H9 (cell line): ENCODE measurements at regions not wholly inside any gene's neighbourhood (a gene's known extent, or its start where the extent isn't known, plus 50 kb on each side); places are given as distances from the start of the nearest gene placed in this dataset.

Source experiments
- DNase-seq: peaks from one replicate; pipeline ENCODE4 v3.0.0-alpha.2; 2017
- H2AFZ ChIP-seq: one replicate; pipeline ENCODE4 v1.6.1; 2013; ENCODE audit warnings: mild to moderate bottlenecking, low read length, control low read depth, moderate library complexity
- H2AK5ac ChIP-seq: 2 replicates; pipeline ENCODE4 v1.6.1; 2013; ENCODE audit warnings: low read length, control low read depth, mixed read lengths; ENCODE audit not compliant: insufficient read length
- H2BK120ac ChIP-seq: one replicate; pipeline ENCODE4 v1.6.1; 2013; ENCODE audit warnings: low read depth, mild to moderate bottlenecking, low read length, control low read depth, inconsistent platforms; ENCODE audit not compliant: poor library complexity, severe bottlenecking
- H2BK12ac ChIP-seq: 2 replicates; pipeline ENCODE4 v1.6.1; 2013; ENCODE audit warnings: low read length, control low read depth, mixed read lengths, low read depth; ENCODE audit not compliant: insufficient read length
- H2BK15ac ChIP-seq: 2 replicates; pipeline ENCODE4 v1.6.1; 2013; ENCODE audit warnings: low read depth, low read length, control low read depth
- H2BK20ac ChIP-seq: one replicate; pipeline ENCODE4 v1.6.1; 2013; ENCODE audit warnings: low read depth, mild to moderate bottlenecking, low read length, control low read depth, inconsistent platforms; ENCODE audit not compliant: poor library complexity, severe bottlenecking
- H2BK5ac ChIP-seq: 2 replicates; pipeline ENCODE4 v1.6.1; 2013; ENCODE audit warnings: low read length, control low read depth, mixed read lengths; ENCODE audit not compliant: insufficient read length
- H3K14ac ChIP-seq: 2 replicates; pipeline ENCODE4 v1.6.1; 2013; ENCODE audit warnings: low read length, control low read depth; ENCODE audit not compliant: insufficient read depth
- H3K18ac ChIP-seq: 2 replicates; pipeline ENCODE4 v1.6.1; 2013; ENCODE audit warnings: low read depth, mild to moderate bottlenecking, mixed read lengths, low read length, control low read depth; ENCODE audit not compliant: insufficient read length
- H3K23ac ChIP-seq: 2 replicates; pipeline ENCODE4 v1.6.1; 2013; ENCODE audit warnings: low read length, control low read depth, mixed read lengths, low read depth; ENCODE audit not compliant: insufficient read length
- H3K23me2 ChIP-seq: 2 replicates; pipeline ENCODE4 v1.6.1; 2013; ENCODE audit warnings: low read depth, mild to moderate bottlenecking, mixed read lengths, low read length, control low read depth; ENCODE audit not compliant: insufficient read length, poor library complexity, severe bottlenecking
- H3K27ac ChIP-seq: 2 replicates; pipeline ENCODE4 v1.5.1; 2013; ENCODE audit warnings: low read length, control low read depth, mixed read lengths, low read depth; ENCODE audit not compliant: insufficient read length
- H3K27me3 ChIP-seq: 2 replicates; pipeline ENCODE4 v1.6.1; 2013; ENCODE audit warnings: low read length, control low read depth, inconsistent platforms; ENCODE audit not compliant: insufficient read depth
- H3K4ac ChIP-seq: 2 replicates; pipeline ENCODE4 v1.6.1; 2013; ENCODE audit warnings: low read depth, mild to moderate bottlenecking, control low read depth, inconsistent platforms, low read length, moderate library complexity
- H3K4me1 ChIP-seq: 2 replicates; pipeline ENCODE4 v1.6.1; 2013; ENCODE audit warnings: low read length, control low read depth, inconsistent platforms; ENCODE audit not compliant: insufficient read depth
- H3K4me2 ChIP-seq: 2 replicates; pipeline ENCODE4 v1.6.1; 2013; ENCODE audit warnings: low read length, control low read depth, mixed read lengths; ENCODE audit not compliant: insufficient read length, insufficient read depth
- H3K56ac ChIP-seq: 2 replicates; pipeline ENCODE4 v1.6.1; 2013; ENCODE audit warnings: low read depth, mild to moderate bottlenecking, mixed read lengths, low read length, control low read depth; ENCODE audit not compliant: insufficient read length
- H3K79me1 ChIP-seq: 2 replicates; pipeline ENCODE4 v1.6.1; 2013; ENCODE audit warnings: low read depth, mild to moderate bottlenecking, moderate library complexity, low read length, control low read depth, inconsistent platforms; ENCODE audit not compliant: insufficient read depth, poor library complexity, severe bottlenecking
- H3K79me2 ChIP-seq: 2 replicates; pipeline ENCODE4 v1.6.1; 2013; ENCODE audit warnings: low read length, control low read depth, inconsistent platforms; ENCODE audit not compliant: insufficient read depth
- H3K9ac ChIP-seq: 2 replicates; pipeline ENCODE4 v1.6.1; 2013; ENCODE audit warnings: low read length, control low read depth, mixed read lengths; ENCODE audit not compliant: insufficient read length; ENCODE audit errors: extremely low read depth
- H3K9me3 ChIP-seq: one replicate; pipeline ENCODE4 v1.6.1; 2013; ENCODE audit warnings: low read depth, low read length, inconsistent platforms; ENCODE audit not compliant: control insufficient read depth
- H3T11ph ChIP-seq: one replicate; pipeline ENCODE4 v1.6.1; 2013; ENCODE audit warnings: mild to moderate bottlenecking, low read length, control low read depth, inconsistent platforms
- H4K20me1 ChIP-seq: one replicate; pipeline ENCODE4 v1.6.1; 2013; ENCODE audit not compliant: control insufficient read depth, insufficient read length, insufficient read depth
- H4K5ac ChIP-seq: 2 replicates; pipeline ENCODE4 v1.6.1; 2013; ENCODE audit warnings: low read depth, mild to moderate bottlenecking, mixed read lengths, low read length, control low read depth; ENCODE audit not compliant: insufficient read length
- H4K8ac ChIP-seq: replicated peaks from 2 replicates; pipeline ENCODE4 v1.6.1; 2013; ENCODE audit warnings: low read length, control low read depth, mixed read lengths, low read depth; ENCODE audit not compliant: insufficient read length
- H4K91ac ChIP-seq: 2 replicates; pipeline ENCODE4 v1.6.1; 2013; ENCODE audit warnings: low read depth, mild to moderate bottlenecking, moderate library complexity, mixed read lengths, low read length, control low read depth; ENCODE audit not compliant: insufficient read length
- H3K27ac Mint-ChIP-seq, 3 experiments: 2 replicates in 2 of 3; 3 replicates in 1 of 3; pipeline ENCODE4 v1.8.0; 2020 to 2021; ENCODE audit warnings: mixed read lengths in 3 of 3, mild to moderate bottlenecking in 1 of 3, moderate library complexity in 1 of 3
- H3K27me3 Mint-ChIP-seq: 2 replicates; pipeline ENCODE4 v1.8.0; 2021; ENCODE audit warnings: low read depth, mild to moderate bottlenecking, moderate library complexity, mixed read lengths
- H3K36me3 Mint-ChIP-seq, 3 experiments: 2 replicates in 2 of 3; 3 replicates in 1 of 3; pipeline ENCODE4 v1.8.0; 2020 to 2021; ENCODE audit warnings: low read depth in 3 of 3, mixed read lengths in 3 of 3; ENCODE audit not compliant: insufficient read depth in 1 of 3
- H3K4me1 Mint-ChIP-seq, 2 experiments: 2 replicates each; pipeline ENCODE4 v1.8.0; 2020; ENCODE audit warnings: mixed read lengths in 2 of 2
- H3K4me3 Mint-ChIP-seq, 2 experiments: 2 replicates in 1 of 2; 3 replicates in 1 of 2; pipeline ENCODE4 v1.8.0; 2020 to 2021; ENCODE audit warnings: mild to moderate bottlenecking in 2 of 2, mixed read lengths in 2 of 2, moderate library complexity in 1 of 2
- H3K9me3 Mint-ChIP-seq, 2 experiments: 2 replicates in 1 of 2; 3 replicates in 1 of 2; pipeline ENCODE4 v1.8.0; 2020; ENCODE audit warnings: mild to moderate bottlenecking in 2 of 2, mixed read lengths in 2 of 2, moderate library complexity in 1 of 2
- WGBS: extraction: QIAGEN DNeasy Blood & Tissue Kit; methylation state at CpG from one replicate; pipeline ENCODE4 v1.1.7; 2013; ENCODE audit warnings: missing lambda C conversion rate, low lambda C conversion rate, mixed read lengths; ENCODE audit not compliant: insufficient read length; ENCODE audit errors: extremely low coverage; 5-methylcytosine and 5-hydroxymethylcytosine counted together
- TF ChIP-seq, protein P1 (sequence below): fragments of 200-600 bp; sonication (generic); conservative IDR thresholded peaks from 3 replicates; pipeline ENCODE4 v1.8.0; 2021; ENCODE audit warnings: antibody characterized with exemption, mild to moderate bottlenecking

DNA sequence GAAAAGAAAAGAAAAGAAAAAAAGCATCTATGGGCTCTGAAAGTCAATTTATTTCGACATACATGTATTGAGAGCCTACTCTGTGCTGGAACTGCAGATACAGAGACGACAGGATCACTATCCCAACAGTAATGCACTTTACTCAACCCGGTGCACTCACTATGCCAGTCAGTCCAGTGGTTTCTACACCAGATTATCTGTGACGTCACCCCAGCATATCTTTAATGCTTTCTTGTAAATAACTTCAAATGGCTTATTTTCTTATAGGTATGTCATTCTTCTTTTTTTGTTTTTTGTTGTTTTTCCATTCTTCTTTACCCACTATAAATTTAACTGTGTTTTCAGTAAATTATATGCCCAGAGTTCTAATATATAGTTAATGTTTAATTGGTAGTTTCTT, 800.0 kb upstream of the FANCL start:
- no peak overlapping the region; a peak in 1 of 5 replicates for H3K4me3 Mint-ChIP-seq

More for the DNA sequence above, 800.0 kb upstream of the FANCL start:
- no peaks in the 10 kb centered on the region for H4K20me1 ChIP-seq
- H3K27me3 ChIP-seq, result no peaks in the 10 kb centered on the region
- no peak overlapping the region for H2BK20ac ChIP-seq
- no peak overlapping the region for H2BK15ac ChIP-seq
- no peaks in the 10 kb centered on the region for H3K79me2 ChIP-seq
- no peaks in the 10 kb centered on the region for H3K4me1 ChIP-seq
- H2BK120ac ChIP-seq, result no peak overlapping the region
- H3K14ac ChIP-seq, result no peak overlapping the region
- no peaks in the 10 kb centered on the region for H3K27me3 Mint-ChIP-seq
- H3K27ac Mint-ChIP-seq, result no peak overlapping the region
- WGBS, result no CpG with 5 or more reads among the region's 4 CpGs
- H3K23me2 ChIP-seq, result no peaks in the 10 kb centered on the region
- H3T11ph ChIP-seq, result no peak overlapping the region
- H2AFZ ChIP-seq, result no peak overlapping the region
- no peaks in the 10 kb centered on the region for H3K4me1 Mint-ChIP-seq
- H3K9me3 ChIP-seq, result no peaks in the 10 kb centered on the region
- no peak overlapping the region for H4K5ac ChIP-seq
- H3K4me2 ChIP-seq, result no peak overlapping the region
- no peak overlapping the region for H3K4ac ChIP-seq
- no peak overlapping the region for H2AK5ac ChIP-seq
- H2BK5ac ChIP-seq, result no peak overlapping the region
- no peaks in the 10 kb centered on the region for H3K79me1 ChIP-seq
- peaks cover 0 to 6% (median 0%) of the 10 kb centered on the region in 3 experiments; a peak in 1 of 7 replicates for H3K36me3 Mint-ChIP-seq
- H3K9me3 Mint-ChIP-seq, result no peaks in the 10 kb centered on the region; a peak in 1 of 5 replicates
- H3K27ac ChIP-seq, result no peak overlapping the region
- no peak for DNase-seq
- no peak overlapping the region for H4K91ac ChIP-seq
- H2BK12ac ChIP-seq, result no peak overlapping the region
- TF ChIP-seq, protein P1, sequence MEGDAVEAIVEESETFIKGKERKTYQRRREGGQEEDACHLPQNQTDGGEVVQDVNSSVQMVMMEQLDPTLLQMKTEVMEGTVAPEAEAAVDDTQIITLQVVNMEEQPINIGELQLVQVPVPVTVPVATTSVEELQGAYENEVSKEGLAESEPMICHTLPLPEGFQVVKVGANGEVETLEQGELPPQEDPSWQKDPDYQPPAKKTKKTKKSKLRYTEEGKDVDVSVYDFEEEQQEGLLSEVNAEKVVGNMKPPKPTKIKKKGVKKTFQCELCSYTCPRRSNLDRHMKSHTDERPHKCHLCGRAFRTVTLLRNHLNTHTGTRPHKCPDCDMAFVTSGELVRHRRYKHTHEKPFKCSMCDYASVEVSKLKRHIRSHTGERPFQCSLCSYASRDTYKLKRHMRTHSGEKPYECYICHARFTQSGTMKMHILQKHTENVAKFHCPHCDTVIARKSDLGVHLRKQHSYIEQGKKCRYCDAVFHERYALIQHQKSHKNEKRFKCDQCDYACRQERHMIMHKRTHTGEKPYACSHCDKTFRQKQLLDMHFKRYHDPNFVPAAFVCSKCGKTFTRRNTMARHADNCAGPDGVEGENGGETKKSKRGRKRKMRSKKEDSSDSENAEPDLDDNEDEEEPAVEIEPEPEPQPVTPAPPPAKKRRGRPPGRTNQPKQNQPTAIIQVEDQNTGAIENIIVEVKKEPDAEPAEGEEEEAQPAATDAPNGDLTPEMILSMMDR, result no peak
- H3K9ac ChIP-seq, result no peak overlapping the region
- H4K8ac ChIP-seq, result no peak overlapping the region
- H3K18ac ChIP-seq, result no peak overlapping the region
- no peak overlapping the region for H3K23ac ChIP-seq
- no peak overlapping the region for H3K56ac ChIP-seq
